ENCODE measurements at regions not wholly inside any gene's neighbourhood (a gene's known extent, or its start where the extent isn't known, plus 50 kb on each side); places are given as distances from the start of the nearest gene placed in this dataset.

DNA sequence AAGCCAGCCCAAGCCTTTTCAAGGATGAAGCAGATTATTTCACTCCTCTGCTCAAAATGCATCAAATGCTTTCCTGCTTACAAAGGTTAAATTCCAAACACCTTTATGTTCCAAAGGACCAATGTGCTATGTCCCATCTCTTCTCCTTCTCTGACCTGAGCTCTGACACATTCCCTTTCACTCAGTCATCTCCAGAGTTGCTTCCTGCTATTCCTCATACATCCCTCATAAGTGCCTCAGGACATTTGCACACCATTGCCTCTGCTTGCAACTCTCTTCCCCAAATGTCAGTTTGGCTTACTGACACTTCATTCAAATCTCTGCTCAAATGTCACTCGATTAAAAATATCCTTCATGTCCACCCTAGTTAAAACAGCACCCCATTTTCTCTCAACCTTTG is 53.3 kb upstream of the BMAL1 start:
- no peaks in the 10 kb centered on the region for H3K36me3 Mint-ChIP-seq (ENCODE audit: low read depth)
- H3K4me1 Mint-ChIP-seq (ENCODE audit: low read depth), result peaks cover 7% of the 10 kb centered on the region
- H3K4me3 Mint-ChIP-seq, result no peak overlapping the region
- DNase-seq, result no peak
- no peaks in the 10 kb centered on the region for H3K27me3 Mint-ChIP-seq
- no peak overlapping the region for H3K27ac Mint-ChIP-seq
- no peaks in the 10 kb centered on the region for H3K9me3 Mint-ChIP-seq

DNA sequence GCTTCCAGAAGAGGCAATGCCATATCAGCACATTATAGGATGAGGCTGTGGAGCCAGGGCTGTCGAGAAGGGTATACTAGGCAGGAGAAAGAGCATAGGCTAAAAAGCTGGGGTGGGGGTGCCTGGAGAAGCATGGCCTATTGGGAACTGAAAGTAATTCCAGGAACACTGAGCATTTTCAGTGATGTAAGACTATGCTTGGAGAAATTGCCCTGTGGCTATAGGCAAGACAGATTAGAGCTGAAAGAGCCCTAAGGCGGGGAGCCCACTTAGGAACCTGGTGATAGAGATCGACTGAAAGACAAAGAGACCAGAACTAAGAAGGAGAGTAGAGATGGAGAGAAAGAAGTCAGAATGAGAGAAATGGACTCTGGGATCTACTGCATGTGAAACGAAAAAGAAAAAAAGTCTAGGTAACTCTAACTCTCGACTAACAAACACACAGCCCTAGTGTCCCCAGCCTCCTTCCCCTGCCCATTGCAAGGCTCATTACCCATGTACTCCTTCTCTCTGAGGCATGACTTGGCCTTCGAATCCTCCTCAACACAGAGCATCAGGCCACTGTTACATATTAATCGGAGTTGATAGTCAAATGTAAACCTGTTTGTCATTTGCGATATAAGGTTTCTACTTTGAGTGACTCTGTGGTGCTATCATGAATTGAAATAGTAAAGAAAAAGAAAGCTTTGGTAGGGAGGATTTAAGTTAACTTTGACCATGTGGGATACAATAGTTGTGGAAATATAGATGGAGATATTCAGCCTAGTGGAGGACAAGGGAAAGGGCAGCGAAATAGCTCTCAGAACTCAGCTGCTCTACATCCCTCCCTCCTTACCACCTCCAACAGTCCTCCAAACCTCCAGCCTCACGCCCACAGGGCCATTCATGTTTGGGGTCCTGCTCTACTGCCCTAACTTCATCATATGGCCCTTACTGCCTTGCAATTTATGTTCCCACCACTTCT is 52.3 kb upstream of the BMAL1 start:
- DNase-seq, result no peak
- Mint-ChIP-seq H3K4me1 (ENCODE audit: low read depth) (peaks cover 7% of the 10 kb centered on the region), H3K4me3 (no peak overlapping the region), H3K36me3 (ENCODE audit: low read depth) (no peaks in the 10 kb centered on the region), H3K27me3 (no peaks in the 10 kb centered on the region), H3K9me3 (no peaks in the 10 kb centered on the region), H3K27ac (no peak overlapping the region)

DNA sequence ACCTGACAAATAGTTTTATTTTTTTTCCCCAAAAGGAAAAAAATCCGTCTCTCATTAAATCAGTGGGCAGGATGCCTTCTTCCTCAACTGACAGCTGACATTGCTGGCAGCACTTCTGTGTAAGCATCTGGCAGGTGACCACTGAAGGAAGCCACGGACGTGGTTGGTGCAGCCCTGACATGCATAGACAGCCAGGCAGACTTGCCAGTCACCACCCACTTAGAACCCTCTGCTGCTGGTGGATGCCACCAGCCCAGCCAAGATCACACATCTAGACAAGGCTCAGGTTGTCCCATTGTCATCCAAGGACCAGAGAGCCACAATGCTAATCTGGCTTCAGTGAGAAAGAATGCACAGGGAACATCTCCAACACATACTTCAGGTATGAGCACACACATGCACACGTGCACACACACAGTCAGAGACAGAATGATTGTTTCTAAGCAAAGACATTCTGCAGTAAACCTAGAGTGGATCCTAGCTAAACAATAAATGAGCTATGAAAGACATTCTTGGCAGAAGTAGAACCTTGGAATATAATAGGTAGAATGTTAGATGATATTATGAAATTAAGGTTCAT is 49.8 kb upstream of the BMAL1 start:
- Mint-ChIP-seq H3K36me3 (ENCODE audit: low read depth) (no peaks in the 10 kb centered on the region), H3K4me1 (ENCODE audit: low read depth) (peaks cover 7% of the 10 kb centered on the region), H3K27me3 (no peaks in the 10 kb centered on the region), H3K4me3 (no peak overlapping the region), H3K9me3 (no peaks in the 10 kb centered on the region), H3K27ac (no peak overlapping the region)
- DNase-seq, result no peak
